ENCODE measurements at regions not wholly inside any gene's neighbourhood (a gene's known extent, or its start where the extent isn't known, plus 50 kb on each side); places are given as distances from the start of the nearest gene placed in this dataset.

DNA sequence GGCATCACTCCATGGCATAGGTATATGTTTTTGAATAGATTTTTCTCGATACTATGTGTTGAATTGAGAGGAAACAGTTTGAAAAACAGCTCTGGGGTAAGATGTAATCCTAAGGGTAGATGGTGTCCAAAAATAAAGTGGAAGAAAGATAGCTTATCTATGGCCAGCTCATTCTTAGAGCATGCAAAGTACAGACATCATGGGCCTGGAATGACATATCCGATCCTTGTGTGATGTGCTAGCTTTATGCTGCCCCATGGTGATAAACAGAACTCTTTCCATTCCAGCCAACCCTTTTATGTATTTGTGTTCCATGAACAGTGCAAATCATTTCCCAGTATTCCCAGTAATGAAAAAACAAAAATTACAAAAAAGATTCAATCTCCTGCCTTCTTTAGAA, 390.2 kb upstream of the NXPH2 start:
- DNase-seq = no peak

DNA sequence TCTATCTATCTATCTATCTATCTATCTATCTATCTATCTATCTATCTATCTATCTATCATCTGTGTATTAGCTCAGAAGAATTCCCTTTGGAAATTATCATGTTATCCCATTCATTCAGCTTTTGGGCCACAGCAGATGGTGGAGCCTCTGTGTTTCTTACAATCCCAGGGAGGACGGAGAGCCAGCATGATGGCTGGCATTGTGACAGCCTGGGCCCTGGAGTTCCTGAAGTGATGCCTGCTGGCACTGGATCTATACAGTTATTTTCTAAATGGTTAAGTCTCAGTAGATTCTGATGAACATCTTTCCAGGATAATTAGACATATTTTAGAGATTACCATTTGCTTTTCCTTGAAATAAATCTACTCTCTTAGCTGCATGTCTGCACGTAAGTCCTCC, 385.4 kb upstream of the NXPH2 start:
- DNase-seq = peak in 4 of 58 donors; percentile 0 to 10 (median 4)

GRCh38 chr2:139165041-139165440, 384.9 kb upstream of the NXPH2 start:
- DNase-seq = no peak

DNA sequence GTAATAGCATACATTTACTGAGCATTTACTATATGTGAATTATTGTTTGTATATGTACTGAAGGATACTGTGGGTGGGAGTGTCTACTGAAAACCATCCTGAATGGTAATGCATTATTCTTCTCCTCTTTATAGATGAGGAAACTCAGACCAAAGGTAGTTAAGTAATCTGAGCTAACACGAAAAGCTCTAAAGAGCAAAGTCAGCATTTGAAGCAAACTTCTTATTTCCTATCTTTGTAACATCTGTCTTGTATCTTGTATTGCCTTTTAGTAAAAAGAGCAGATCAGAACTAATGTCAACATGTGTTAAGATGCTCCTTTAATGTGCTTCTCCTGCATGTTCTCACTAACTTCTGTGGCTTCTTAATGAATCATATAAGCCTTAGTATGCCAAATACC, 382.8 kb upstream of the NXPH2 start:
- no peak for DNase-seq

DNA sequence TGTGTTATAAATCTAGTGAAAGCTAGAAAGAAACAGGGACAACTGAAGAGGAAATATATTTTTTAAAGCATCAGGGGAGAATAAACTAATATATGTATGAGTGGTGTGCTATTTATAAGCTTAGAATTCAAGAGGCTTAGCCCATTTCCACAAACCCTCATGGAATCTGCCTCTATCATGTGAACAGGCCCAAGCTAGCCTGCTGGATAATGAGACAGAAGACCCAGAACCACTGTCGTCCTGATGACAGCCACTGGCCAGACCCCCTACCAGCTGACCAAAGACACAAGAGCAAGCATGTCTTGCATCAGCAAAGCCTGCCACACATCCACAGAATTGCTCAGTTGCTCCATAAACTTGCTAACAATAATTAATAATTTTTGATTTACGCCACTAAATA, 382.3 kb upstream of the NXPH2 start:
- no peak for DNase-seq

GRCh38 chr2:139160836-139161235, 380.6 kb upstream of the NXPH2 start:
- DNase-seq = no peak

DNA sequence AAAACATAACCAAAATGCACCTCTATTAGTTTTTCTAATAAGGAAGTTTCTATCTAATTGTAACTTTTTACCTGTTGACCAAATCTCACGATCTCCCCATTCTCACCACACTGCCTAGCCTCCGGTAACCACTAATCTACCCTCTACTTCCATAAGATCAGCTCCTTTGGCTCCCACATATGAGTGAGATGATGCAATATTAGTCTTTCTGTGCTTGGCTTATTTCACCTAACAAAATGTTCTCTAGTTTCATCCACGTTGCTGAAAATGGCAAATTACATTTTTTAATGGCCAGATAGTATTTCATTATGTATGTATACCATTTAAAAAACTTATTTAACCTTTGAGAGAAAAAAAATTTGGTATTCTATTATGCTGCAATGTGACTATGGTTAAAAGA, 379.0 kb upstream of the NXPH2 start:
- DNase-seq = no peak

GRCh38 chr2:139156730-139157129, 376.5 kb upstream of the NXPH2 start:
- no peak for DNase-seq

GRCh38 chr2:139155991-139156390, 375.8 kb upstream of the NXPH2 start:
- no peak for DNase-seq

DNA sequence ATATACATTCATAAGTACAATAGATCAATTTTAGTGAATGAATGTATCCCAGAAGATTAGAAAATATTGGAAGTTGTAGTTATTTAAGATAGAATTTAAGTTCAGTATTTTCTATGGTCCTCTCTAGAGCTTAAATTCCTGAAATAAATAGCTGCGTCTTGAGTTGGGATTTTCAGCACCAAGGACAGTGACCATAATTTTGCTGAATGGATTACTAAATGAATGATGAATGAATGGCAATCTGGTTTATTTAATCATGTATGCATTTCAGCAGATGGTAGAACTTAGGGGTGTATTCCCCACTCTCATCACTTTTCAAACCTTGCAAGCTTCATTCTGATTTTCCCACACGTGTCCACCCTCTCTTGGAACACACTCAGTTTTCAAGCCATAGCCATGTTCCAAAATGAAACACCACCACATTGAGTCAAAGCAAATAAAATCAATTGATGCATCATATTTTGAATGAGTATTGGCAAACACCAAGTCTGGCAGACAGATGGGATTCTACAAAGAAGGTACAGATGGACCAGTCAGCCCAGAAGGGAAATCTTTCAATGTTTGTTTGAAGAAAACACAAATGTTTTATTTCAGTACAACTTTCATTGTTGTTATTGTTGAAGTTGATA, 362.2 kb upstream of the NXPH2 start:
- DNase-seq = no peak

GRCh38 chr2:139124271-139124670, 344.1 kb upstream of the NXPH2 start:
- DNase-seq = no peak

DNA sequence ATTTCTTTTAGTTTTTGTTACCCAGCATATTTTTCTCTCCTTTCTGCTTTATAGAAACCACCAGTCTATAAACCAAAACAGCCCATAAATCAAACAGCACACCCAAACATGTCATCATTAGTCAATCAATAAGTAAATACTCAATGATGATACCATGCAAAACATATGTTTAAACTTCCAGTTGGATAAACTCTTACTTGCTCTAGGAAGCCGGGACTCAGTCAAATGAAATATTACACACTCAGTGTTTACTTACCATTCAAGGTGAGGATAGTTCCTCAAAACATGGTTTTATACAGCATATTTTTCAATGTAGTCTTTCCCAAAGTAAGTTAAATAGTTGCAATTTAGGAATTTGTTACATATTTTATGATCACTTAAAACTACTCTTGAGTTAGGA, 343.6 kb upstream of the NXPH2 start:
- no peak for DNase-seq

DNA sequence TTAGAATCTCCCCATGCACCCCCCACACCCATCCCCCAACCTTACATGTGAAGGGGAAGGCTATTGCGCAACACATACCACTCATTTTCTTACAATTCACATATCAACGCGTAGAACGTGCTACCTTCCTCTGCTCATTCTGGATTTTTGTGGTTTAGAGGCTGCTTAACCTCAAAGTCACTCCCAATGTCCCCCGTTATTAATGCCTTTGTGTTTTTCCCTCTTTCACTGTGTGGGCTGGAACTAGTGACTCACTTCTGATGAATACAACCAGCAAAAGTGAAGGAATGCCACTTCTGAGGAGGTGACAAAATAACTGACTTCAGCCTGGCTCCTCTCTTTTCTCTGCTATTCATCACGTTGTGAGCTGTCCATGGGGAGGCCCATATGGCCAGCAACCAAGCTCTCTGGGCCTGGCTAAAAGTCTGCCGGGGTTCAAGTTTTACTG, 342.5 kb upstream of the NXPH2 start:
- DNase-seq = no peak

DNA sequence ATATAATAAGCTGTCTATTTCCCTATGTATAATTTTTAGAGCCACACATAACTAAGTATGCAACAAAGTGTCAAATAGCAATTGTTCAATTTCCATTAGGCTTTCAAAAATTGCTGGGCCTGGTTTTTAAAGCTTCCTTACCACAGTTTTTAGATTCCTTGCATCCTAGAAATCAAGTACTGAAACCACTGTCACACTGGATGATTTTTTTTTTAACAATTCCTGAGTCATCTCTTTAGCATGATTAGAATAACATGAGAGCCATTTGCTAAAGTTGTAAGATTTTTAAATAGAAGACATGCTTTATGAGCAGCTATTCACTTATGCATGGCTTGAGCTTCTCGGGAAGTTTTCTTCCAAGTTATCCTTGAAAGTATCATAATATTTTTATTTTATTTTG, 319.5 kb upstream of the NXPH2 start:
- DNase-seq = no peak

DNA sequence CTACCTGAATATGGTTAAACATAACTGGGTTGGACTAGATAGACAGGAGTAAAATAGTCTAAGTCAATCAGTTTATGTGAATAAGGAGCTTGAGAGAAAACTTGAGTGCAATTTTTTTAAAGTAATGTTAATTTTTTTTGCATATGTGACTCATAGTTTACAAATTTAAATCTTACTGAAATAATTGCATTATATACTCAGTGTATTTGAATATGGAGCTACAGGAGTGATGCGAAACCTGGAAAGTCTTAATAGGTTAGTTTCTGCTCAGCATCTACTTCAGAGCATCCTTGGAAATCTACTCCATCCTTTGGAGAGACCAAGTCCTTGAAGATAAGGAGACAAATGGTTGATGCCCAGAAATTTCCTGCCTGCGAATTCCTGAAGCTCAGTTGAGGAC, 318.8 kb upstream of the NXPH2 start:
- no peak for DNase-seq

DNA sequence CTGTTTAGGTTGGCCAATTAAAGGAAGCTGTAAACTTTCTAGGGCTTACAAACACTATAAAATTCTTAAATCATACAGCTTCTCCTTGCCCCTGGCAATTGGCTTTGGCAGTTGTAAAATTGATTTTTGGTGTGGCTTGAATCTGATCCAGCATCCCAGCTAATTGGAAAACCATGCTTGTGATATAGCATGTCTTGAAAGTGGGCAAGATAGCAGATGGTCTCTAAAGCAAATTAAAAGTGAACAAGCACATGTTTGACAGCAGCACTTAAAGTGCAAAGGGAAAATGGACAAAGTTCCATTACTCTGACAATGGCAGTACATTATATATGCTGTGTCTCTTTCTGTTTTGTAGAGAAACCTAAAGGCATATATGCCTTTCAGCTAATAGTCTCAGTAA, 302.9 kb upstream of the NXPH2 start:
- DNase-seq = no peak

- DNase-seq = no peak
Measured at GRCh38 chr2:139080244-139080643, 300.1 kb upstream of the NXPH2 start.

- DNase-seq = no peak
Measured at GRCh38 chr2:139079311-139079710, 299.1 kb upstream of the NXPH2 start.

GRCh38 chr2:139078376-139078775, 298.2 kb upstream of the NXPH2 start:
- no peak for DNase-seq

DNA sequence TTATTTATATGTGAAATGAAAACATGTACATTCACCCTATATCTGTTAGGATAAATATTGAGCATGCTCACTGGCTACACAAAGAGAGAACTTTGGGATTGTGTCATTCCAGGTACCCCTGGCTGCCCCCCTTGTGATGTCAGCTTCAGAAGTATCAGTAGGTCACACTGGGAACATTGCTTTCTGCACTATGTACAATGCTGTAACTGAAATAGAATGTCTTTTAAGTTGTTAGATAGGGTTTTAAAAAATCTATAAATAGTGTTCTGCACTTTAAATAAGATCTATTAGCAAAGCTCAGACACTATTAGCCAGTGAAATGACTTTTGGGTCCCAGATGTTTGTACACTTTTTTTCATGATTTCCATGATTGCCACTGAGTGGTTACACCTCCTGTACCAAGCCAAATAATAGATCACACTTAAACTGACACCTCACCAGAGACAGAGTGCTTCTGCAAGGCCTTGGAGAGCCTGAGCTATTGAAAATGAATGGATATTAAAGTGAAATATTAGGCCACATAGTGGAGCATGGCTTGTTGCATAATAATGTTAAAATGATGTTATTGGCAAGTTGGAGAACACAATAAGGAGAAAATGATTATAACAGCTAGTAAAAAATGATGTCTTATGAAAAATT, 297.0 kb upstream of the NXPH2 start:
- DNase-seq = no peak

DNA sequence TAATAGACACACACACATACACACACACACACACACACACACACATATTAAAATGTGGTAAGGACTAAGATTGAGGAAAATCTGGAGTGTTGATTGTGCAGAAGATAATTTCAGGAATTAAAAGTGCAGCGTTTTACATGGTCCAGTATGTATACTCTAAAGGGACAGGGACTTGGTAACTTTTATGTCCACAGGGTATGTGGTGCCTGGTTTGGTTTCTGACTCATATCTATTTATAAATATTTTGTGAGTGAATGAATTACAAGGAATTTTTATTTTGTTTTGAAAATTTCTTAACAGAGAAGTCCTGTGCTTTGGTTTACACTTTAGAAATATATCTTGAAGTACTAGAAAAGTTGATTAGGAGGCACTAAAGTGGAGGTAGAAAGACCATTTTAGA, 287.7 kb upstream of the NXPH2 start:
- DNase-seq = no peak

DNA sequence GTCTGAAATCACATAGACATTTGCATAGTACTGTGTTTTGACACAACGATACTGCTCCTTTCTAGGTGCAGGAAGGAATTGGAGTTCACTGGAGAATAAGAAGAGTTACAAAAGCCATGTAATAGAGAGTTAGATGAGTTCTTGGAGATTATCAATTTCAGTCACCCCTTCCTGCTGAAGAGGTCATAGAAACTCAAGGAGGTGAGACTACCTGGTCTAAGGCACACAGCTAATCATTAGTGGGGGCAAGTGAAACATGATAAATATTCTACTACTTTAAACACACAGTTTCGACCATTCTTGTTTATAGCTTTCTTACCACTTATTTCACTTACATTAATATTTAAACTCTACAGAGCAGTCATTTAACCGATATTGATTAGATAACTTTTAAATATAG, 286.9 kb upstream of the NXPH2 start:
- no peak for DNase-seq

DNA sequence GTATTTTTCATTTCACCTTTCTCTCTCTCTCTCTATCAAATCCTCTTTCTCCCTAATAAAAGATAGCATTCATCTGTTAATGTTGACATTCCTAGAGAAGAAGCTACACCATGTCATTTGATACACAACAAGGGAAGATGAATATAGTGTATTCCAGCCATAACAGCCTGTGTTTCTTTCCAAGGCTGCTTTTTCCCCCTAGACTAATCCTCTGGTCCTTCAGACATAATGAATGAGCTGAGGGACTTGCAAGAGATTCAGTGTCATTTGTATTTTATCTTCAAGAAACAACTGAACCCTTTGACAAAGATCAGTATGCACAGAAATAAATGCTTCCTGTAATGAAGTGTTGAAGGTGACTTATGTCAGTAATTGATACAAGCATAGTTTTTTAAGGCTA, 284.0 kb upstream of the NXPH2 start:
- DNase-seq = no peak

DNA sequence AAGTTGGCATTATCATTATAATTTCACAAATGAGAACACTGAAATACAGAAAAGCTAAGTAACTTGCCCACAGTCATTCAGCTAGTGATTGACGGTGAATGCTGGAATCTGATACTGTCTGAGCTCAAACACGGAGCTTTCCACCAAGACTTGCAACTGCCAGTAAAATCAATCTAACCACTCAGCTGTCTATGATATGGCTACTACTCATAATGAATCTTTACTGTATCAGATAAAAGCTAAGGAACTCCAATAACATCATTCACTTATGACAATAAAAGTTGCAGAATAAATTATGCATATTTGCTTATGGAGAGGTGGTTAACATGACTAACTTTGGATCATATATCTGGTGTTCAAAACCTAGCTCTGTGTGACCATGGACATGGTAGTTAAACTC, 279.4 kb upstream of the NXPH2 start:
- no peak for DNase-seq

Data from anterior cingulate cortex (tissue), 58 donors.